Frontal cortex (tissue), 3 donors: ENCODE measurements at regions not wholly inside any gene's neighbourhood (a gene's known extent, or its start where the extent isn't known, plus 50 kb on each side); places are given as distances from the start of the nearest gene placed in this dataset.
"Not testable (repeated sequence)": the region's sequence is repeated elsewhere in the genome, so short reads cannot be mapped to it uniquely, and the experiment has no call there.

Source experiments
- DNase-seq, 2 donors: peaks; one replicate each; pipeline ENCODE4 v3.0.0; 2012; ENCODE audit warnings: low spot score in 2 of 2
- FAIRE-seq: peaks from 2 replicates; lab custom pipeline; 2012; peaks lifted over from hg19 to GRCh38; lab: Jason Lieb, UNC
- donor health status: control.
- donor health status: control.
- donor health status: control.

DNA sequence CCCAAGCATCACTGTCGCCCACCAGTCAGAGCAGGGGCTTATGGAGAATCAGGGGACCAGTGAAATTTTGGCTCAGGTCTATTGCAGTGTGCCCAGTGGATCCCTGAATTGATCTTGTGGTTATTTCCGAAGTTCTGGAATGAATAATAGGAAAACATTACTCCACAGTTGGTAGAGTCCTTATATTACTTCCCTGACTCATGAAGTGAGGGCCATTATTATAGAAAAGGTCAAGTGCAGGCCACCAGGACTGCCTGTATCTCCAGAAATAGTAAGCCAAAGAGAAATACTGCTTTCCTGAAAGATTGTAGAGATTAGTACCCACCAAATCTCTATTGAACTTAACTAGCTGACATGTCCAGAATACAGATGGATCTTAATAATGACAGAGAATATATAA lies 335.0 kb downstream of the NPR3 start:
- no peak for FAIRE-seq

DNA sequence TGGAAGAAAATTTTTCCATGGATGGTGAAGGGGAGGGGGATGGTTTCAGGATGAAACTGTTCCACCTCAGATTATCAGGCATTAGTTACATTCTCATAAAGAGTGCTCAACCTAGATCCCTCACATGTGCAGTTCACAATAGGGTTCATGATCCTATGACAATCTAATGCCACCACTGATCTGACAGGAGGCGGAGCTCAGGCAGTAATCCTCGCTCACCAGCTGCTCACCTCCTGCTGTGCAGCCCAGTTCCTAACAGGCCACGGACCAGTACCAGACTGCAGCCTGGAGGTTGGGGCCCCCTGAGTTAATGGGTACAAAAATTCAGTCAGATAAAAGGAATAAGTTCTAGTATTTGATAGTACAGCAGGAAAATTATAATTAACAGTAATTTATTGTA lies 337.2 kb downstream of the NPR3 start:
- FAIRE-seq (no peak), DNase-seq (no peak)

More for the DNA sequence above, 335.0 kb downstream of the NPR3 start:
- DNase-seq: no peak

GRCh38 chr5:33049298-33049697 lies 338.2 kb downstream of the NPR3 start:
- DNase-seq (no peak), FAIRE-seq (no peak)

DNA sequence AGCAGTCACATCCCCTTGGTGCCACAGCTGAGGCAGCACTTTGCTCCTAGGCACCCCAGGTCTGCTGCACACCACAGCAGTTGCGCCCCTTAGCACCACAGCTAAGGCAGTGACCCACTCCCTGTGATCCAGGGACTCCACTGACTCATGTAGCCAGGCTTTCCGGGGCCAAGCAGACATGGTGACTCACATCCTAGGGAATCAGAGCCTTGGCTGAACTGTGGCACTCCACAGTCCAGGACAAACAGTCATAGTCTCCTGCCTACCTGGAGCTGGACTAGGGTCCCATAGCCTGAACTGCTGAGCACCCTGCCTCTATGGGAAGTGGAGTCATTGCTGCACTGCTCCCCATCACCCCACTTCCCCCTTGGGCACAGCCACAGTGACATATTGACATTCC lies 338.7 kb downstream of the NPR3 start:
- FAIRE-seq (no peak), DNase-seq (no peak)

DNA sequence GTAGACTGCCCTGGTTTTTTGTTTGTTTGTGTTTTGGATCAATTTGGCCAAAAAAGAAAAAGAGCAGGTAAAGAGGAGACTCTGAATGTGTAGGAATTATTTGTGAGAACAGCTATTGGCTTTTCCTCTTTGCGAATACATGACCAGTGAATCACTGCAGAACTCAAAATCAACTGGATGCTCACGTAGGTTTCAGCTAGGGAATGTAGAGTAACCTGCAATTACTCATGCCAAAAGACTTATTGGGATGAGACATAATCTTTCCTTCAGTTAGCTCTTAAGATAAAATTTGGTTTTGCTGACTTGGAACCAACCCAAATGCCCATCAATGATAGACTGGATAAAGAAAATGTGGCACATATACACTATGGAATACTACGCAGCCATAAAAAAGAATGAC lies 348.0 kb downstream of the NPR3 start:
- FAIRE-seq (no peak), DNase-seq (no peak)

GRCh38 chr5:33065131-33065530 lies 354.0 kb downstream of the NPR3 start:
- FAIRE-seq (no peak), DNase-seq (no peak)

- no peak for FAIRE-seq
- DNase-seq: no peak
Measured at GRCh38 chr5:33067291-33067690, 356.2 kb downstream of the NPR3 start.

- FAIRE-seq (no peak), DNase-seq (no peak)
Measured at GRCh38 chr5:33068786-33069185, 357.7 kb downstream of the NPR3 start.

- no peak for DNase-seq
- no peak for FAIRE-seq
Measured at GRCh38 chr5:33072296-33072695, 361.2 kb downstream of the NPR3 start.

- FAIRE-seq: no peak
- DNase-seq: no peak
Measured at GRCh38 chr5:33072726-33073125, 361.6 kb downstream of the NPR3 start.

DNA sequence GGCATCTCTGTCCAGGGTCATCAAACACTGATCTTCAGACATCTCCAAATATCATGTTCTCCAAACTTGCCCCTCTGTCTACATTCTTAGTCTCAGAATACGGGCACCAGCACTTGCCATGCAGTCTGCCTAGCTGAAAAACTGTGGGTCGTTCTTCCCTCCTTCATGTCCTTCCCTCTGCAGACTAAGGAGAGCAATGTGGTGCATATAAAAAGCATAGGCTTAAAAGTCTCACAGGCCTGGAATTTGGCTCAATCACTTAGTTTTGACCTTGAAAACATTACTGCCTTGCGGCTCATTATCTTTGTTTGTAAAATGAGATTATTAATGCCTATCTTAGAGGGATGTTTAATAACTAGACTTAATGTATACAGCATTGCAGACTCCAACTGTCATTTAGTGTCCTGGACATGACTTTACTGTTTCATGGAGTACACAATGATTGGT lies 362.8 kb downstream of the NPR3 start:
- FAIRE-seq (no peak), DNase-seq (no peak)

- no peak for DNase-seq
- no peak for FAIRE-seq
Measured at GRCh38 chr5:33074548-33074947, 363.4 kb downstream of the NPR3 start.

DNA sequence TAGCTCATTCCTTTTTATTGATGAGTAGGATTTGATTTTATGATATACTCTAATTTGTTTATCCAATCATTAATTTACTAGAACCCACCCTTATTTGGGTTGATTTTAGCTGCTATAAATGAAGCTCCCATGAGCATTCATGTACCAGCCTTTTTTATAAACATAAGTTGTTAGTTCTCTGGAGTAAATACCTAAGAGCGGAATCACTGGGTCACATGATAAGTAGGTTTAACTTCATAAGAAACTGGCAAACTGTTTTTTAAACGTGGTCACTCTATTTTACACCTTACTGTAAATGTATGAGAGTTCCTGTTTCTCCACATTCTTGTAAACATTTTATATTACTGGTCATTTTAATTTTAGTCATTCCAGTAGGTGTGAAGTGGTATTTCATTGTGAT lies 364.6 kb downstream of the NPR3 start:
- FAIRE-seq: no peak

DNA sequence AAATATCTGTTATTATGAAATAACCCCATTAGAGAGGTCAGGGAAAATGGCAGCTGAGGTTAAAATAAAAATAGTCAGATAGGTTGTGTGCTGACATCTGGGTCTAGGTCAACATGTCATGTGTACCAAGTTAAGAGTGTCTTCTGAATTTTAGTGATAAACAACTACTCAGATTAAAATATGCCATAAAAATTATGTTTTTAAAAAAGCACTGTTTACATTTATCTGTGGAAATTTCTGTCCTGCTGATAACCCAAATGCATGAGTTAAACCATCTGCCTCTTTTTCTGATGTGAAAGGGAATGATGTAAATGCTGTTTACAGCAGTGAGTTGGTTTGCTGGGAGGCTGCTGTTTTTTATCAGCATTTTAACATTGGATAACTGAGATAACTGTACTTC lies 361.2 kb upstream of the TARS1 start:
- FAIRE-seq (no peak), DNase-seq (no peak)

More for the DNA sequence above, 364.6 kb downstream of the NPR3 start:
- no peak for DNase-seq

DNA sequence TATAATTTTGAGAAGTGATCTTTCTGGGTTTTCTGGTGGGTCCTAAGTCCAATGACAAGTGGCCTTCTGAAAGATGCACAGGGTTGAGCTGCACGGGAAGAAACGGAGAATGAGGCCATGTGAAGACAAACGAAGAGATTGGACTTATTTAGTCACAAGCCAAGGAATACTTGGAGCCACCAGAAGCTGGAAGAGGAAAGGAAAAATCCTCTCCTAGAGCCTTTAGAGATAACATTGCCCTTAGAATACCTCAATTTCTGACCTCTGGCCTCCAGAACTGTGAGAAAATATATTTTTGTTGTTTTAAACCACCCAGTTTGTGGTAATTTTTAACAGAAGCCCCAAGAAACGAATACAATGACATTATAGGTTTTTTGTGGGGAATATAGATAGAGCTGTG lies 360.5 kb upstream of the TARS1 start:
- DNase-seq (no peak), FAIRE-seq (no peak)

DNA sequence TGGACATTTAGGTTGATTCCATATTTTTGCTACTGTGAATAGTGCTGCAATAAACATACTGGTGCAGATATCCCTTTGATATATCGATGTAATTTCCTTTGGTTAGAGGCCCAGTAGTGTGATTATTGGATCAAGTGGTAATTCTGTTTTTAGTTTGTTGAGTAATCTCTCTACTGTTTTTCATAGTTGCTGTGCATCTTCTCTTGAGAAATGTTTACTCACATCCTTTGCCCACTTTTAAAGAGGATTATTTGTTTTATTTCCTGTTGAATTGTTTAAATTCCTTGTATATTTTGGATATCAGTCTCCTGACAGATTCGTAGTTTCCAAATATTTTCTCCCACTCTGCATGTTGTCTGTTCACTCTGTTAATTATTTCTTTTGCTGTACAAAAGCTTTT lies 352.6 kb upstream of the TARS1 start:
- FAIRE-seq: no peak
- no peak for DNase-seq

DNA sequence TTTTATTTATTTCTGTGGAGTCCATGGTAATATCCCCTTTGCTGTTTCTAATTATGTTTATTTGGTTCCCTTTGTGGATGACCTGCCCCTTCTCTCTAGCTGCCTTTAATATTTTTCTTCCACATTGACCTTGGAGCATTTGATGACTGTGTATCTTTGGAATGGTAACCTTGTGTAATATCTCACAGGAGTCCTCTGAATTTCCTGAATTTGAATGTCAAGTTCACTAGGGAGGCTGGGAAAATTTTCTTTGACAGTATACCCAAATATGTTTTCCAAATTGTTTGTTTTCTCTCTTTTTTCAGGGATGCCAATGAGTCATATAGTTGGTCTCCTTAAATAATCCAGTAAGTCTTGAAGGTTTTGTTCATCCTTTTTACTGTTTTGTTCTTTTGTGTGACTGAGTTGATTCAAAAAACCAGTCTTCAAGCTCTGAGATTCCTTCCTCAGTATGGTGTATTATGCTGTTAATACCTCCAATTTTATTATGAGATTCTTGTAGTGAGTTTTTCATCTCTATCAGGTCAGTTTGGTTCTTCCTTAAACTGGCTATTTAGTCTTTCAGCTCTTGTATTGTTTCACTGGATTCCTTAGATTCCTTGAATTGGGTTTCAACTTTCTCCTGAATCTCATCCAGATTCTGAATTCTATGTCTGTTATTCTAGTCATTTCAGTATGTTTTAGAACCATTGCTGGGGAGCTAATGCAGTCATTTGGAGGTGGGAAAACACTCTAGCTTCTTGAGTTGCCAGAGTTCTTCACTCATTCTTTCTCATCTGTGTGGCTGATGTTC lies 349.0 kb upstream of the TARS1 start:
- DNase-seq (no peak), FAIRE-seq (no peak)

DNA sequence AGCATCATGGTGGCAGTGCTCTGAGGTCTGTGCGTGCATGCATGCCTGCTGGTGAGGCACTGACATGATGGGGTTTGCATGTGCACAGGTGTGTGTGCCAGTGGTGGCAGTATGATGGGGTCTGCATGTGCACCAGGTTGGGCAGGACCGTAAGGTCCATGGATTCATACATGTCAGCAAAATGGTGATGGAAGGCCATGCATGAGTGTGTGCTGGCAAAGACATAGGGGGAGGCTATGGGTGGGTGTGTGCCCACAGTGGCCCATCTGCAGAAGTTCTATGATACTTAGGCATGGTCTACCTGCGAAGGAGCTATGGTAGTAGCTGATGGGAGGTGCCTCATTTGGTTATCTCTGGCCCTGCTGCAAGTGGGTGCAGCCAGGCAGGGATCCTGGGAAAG lies 348.0 kb upstream of the TARS1 start:
- DNase-seq (no peak), FAIRE-seq (no peak)

DNA sequence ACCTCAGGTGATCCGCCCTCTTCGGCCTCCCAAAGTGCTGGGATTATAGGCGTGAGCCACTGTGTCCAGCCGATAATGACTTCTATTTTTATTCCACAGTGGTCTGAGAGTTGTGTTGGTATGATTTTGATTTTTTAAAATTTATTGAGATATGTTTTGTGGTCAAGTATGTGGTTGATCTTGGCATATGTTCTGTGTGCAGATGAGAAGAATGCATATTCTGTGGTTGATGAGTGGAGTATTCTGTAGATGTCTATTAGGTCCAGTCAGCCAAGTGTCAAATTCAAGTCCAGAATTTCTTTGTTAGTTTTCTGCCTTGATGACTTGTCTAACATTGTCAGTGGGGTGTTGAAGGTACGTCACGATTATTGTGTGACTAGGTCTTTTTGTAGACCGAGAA lies 338.2 kb upstream of the TARS1 start:
- FAIRE-seq (no peak), DNase-seq (no peak)

GRCh38 chr5:33105521-33105941 lies 335.2 kb upstream of the TARS1 start:
- FAIRE-seq (no peak), DNase-seq (no peak)

DNA sequence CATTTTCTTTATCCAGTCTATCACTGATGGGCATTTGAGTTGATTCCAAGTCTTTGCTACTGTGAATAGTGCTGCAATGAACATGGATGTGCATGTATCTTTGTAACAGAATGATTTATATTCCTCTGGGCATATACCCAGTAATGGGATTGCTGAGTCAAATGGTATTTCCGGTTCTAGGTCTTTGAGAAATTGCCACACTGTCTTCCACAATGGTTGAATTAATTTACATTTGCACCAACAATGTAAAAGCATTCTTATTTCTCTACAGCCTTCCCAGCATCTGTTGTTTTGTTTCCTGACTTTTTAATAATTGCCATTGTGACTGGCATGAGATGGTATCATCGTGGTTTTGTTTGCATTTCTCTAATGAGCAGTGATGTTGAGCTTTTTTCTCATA lies 330.3 kb upstream of the TARS1 start:
- DNase-seq, FAIRE-seq: not testable (repeated sequence)

DNA sequence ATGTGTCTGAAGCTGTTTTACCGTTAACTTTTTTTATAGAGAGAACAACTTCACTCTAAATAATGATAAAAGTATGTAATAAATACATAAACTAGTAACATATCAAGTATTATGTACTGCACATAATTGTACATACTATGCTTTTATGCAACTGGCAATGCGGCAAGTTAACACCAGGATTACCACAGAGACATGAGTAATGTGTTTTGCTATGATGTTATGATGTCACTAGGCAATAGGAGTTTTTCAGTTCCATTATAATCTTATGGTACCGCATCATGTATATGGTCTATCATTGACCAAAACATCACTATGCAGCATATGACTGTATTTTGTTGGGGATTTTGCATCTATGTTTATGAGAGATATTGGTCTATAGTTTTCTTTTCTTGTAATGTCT lies 326.4 kb upstream of the TARS1 start:
- DNase-seq (no peak), FAIRE-seq (no peak)
